Activated CD4-positive, alpha-beta T cell treated with anti-CD3 and anti-CD28 coated beads, Interleukin-2, amount 50 U/mL, for 4 hours (primary cell): ENCODE measurements at regions not wholly inside any gene's neighbourhood (a gene's known extent, or its start where the extent isn't known, plus 50 kb on each side); places are given as distances from the start of the nearest gene placed in this dataset.

Source experiments
- DNase-seq, 2 experiments: peaks; one replicate each; pipeline ENCODE4 v3.0.0-alpha.2; 2020

- DNase-seq = no peak
Observed at GRCh38 chr21:15152591-15152990, 87.8 kb upstream of the NRIP1 start.

GRCh38 chr21:15159382-15160020, 94.7 kb upstream of the NRIP1 start:
- no peak for DNase-seq

GRCh38 chr21:15160136-15160535, 95.3 kb upstream of the NRIP1 start:
- DNase-seq = no peak

- no peak for DNase-seq
Observed at GRCh38 chr21:15162921-15163320, 98.1 kb upstream of the NRIP1 start.

- DNase-seq = no peak
Observed at GRCh38 chr21:15164273-15164672, 99.5 kb upstream of the NRIP1 start.

- no peak for DNase-seq
Observed at GRCh38 chr21:15164678-15165303, 100.0 kb upstream of the NRIP1 start.

GRCh38 chr21:15170614-15171013, 105.8 kb upstream of the NRIP1 start:
- no peak for DNase-seq

- no peak for DNase-seq
Observed at GRCh38 chr21:15171546-15171945, 106.7 kb upstream of the NRIP1 start.

GRCh38 chr21:15172963-15173362, 108.2 kb upstream of the NRIP1 start:
- no peak for DNase-seq

GRCh38 chr21:15174923-15175322, 110.1 kb upstream of the NRIP1 start:
- DNase-seq = no peak

GRCh38 chr21:15182731-15183130, 117.9 kb upstream of the NRIP1 start:
- no peak for DNase-seq

- DNase-seq = no peak
Observed at GRCh38 chr21:15183813-15184257, 119.0 kb upstream of the NRIP1 start.

- no peak for DNase-seq
Observed at GRCh38 chr21:15190412-15190811, 125.6 kb upstream of the NRIP1 start.

GRCh38 chr21:15190837-15191236, 126.0 kb upstream of the NRIP1 start:
- DNase-seq = no peak

GRCh38 chr21:15191342-15191741, 126.5 kb upstream of the NRIP1 start:
- DNase-seq = no peak

- DNase-seq = no peak
Observed at GRCh38 chr21:15192243-15192642, 127.4 kb upstream of the NRIP1 start.

- DNase-seq = no peak
Observed at GRCh38 chr21:15193937-15194336, 129.1 kb upstream of the NRIP1 start.

- DNase-seq = no peak
Observed at GRCh38 chr21:15195104-15195503, 130.3 kb upstream of the NRIP1 start.

GRCh38 chr21:15195768-15196167, 131.0 kb upstream of the NRIP1 start:
- DNase-seq = no peak

GRCh38 chr21:15197696-15198095, 132.9 kb upstream of the NRIP1 start:
- no peak for DNase-seq

GRCh38 chr21:15199414-15200383, 134.9 kb upstream of the NRIP1 start:
- DNase-seq = no peak

- no peak for DNase-seq
Observed at GRCh38 chr21:15203740-15204139, 138.9 kb upstream of the NRIP1 start.

GRCh38 chr21:15204140-15204969, 139.6 kb upstream of the NRIP1 start:
- DNase-seq = no peak
